Duodenal mucosa (tissue), 2 donors: ENCODE measurements at regions not wholly inside any gene's neighbourhood (a gene's known extent, or its start where the extent isn't known, plus 50 kb on each side); places are given as distances from the start of the nearest gene placed in this dataset.

Source experiments
- H3K27ac ChIP-seq: one replicate; pipeline ENCODE4 v1.7.0; 2013; ENCODE audit warnings: low read depth, low read length
- H3K27me3 ChIP-seq, 2 donors: one replicate each; pipeline ENCODE4 v1.7.0; 2013; ENCODE audit warnings: low read length in 2 of 2, control low read depth in 1 of 2; ENCODE audit not compliant: insufficient read depth in 2 of 2, control insufficient read depth in 1 of 2
- H3K36me3 ChIP-seq, 2 donors: one replicate each; pipeline ENCODE4 v1.7.0; 2013; ENCODE audit warnings: low read length in 2 of 2, control low read depth in 1 of 2; ENCODE audit not compliant: insufficient read depth in 2 of 2, control insufficient read depth in 1 of 2
- H3K4me1 ChIP-seq, 2 donors: one replicate each; pipeline ENCODE4 v1.7.0; 2013; ENCODE audit warnings: low read length in 2 of 2, control low read depth in 1 of 2; ENCODE audit not compliant: insufficient read depth in 2 of 2, control insufficient read depth in 1 of 2
- H3K4me3 ChIP-seq, 2 donors: one replicate each; pipeline ENCODE4 v1.7.0; 2013; ENCODE audit warnings: low read length in 2 of 2, low read depth in 1 of 2
- H3K9ac ChIP-seq, 2 donors: one replicate each; pipeline ENCODE4 v1.7.0; 2013; ENCODE audit warnings: low read length in 2 of 2, low read depth in 1 of 2
- H3K9me3 ChIP-seq, 2 donors: one replicate each; pipeline ENCODE4 v1.7.0; 2013; ENCODE audit warnings: low read length in 2 of 2, control low read depth in 1 of 2; ENCODE audit not compliant: control insufficient read depth in 1 of 2

- H3K9me3 ChIP-seq = no peaks in the 10 kb centered on the region
- H3K36me3 ChIP-seq = no peaks in the 10 kb centered on the region
- H3K9ac ChIP-seq = no peak overlapping the region
- H3K4me1 ChIP-seq = no peaks in the 10 kb centered on the region
- H3K27me3 ChIP-seq = no peaks in the 10 kb centered on the region
- no peak overlapping the region for H3K4me3 ChIP-seq
- H3K27ac ChIP-seq = no peak overlapping the region
Measured at GRCh38 chr12:24534622-24535021, 414.3 kb downstream of the BCAT1 start.

GRCh38 chr12:24533716-24534352 lies 415.1 kb downstream of the BCAT1 start:
- H3K9me3 ChIP-seq = no peaks in the 10 kb centered on the region
- no peaks in the 10 kb centered on the region for H3K4me1 ChIP-seq
- H3K36me3 ChIP-seq = no peaks in the 10 kb centered on the region
- no peak overlapping the region for H3K27ac ChIP-seq
- no peak overlapping the region for H3K9ac ChIP-seq
- no peaks in the 10 kb centered on the region for H3K27me3 ChIP-seq
- H3K4me3 ChIP-seq = no peak overlapping the region

GRCh38 chr12:24530689-24531088 lies 418.2 kb downstream of the BCAT1 start:
- H3K9me3 ChIP-seq = no peaks in the 10 kb centered on the region
- H3K27me3 ChIP-seq = no peaks in the 10 kb centered on the region
- no peaks in the 10 kb centered on the region for H3K36me3 ChIP-seq
- H3K4me1 ChIP-seq = no peaks in the 10 kb centered on the region
- H3K4me3 ChIP-seq = no peak overlapping the region
- no peak overlapping the region for H3K27ac ChIP-seq
- H3K9ac ChIP-seq = no peak overlapping the region

GRCh38 chr12:24527102-24527501 lies 421.8 kb downstream of the BCAT1 start:
- H3K27me3 ChIP-seq = no peaks in the 10 kb centered on the region
- peaks cover 0 to 10% of the 10 kb centered on the region in 2 donors for H3K9me3 ChIP-seq
- no peak overlapping the region for H3K27ac ChIP-seq
- no peaks in the 10 kb centered on the region for H3K36me3 ChIP-seq
- H3K9ac ChIP-seq = no peak overlapping the region
- H3K4me3 ChIP-seq = no peak overlapping the region
- H3K4me1 ChIP-seq = no peaks in the 10 kb centered on the region

- Histone ChIP-seq H3K27ac (no peak overlapping the region), H3K4me1 (no peaks in the 10 kb centered on the region), H3K4me3 (no peak overlapping the region), H3K9me3 (peaks cover 7 to 22% of the 10 kb centered on the region in 2 donors), H3K9ac (no peak overlapping the region), H3K36me3 (no peaks in the 10 kb centered on the region), H3K27me3 (no peaks in the 10 kb centered on the region)
Measured at GRCh38 chr12:24522736-24523135, 426.2 kb downstream of the BCAT1 start.

- H3K36me3 ChIP-seq = no peaks in the 10 kb centered on the region
- H3K4me1 ChIP-seq = no peaks in the 10 kb centered on the region
- no peak overlapping the region for H3K27ac ChIP-seq
- no peaks in the 10 kb centered on the region for H3K27me3 ChIP-seq
- H3K9ac ChIP-seq = no peak overlapping the region
- H3K9me3 ChIP-seq = peaks cover 7 to 22% of the 10 kb centered on the region in 2 donors
- H3K4me3 ChIP-seq = no peak overlapping the region
Measured at GRCh38 chr12:24519759-24520158, 429.1 kb downstream of the BCAT1 start.

- no peak overlapping the region for H3K4me3 ChIP-seq
- no peak overlapping the region for H3K27ac ChIP-seq
- H3K9ac ChIP-seq = no peak overlapping the region
- no peaks in the 10 kb centered on the region for H3K4me1 ChIP-seq
- no peaks in the 10 kb centered on the region for H3K36me3 ChIP-seq
- H3K27me3 ChIP-seq = no peaks in the 10 kb centered on the region
- peaks cover 7 to 12% of the 10 kb centered on the region in 2 donors for H3K9me3 ChIP-seq
Measured at GRCh38 chr12:24517000-24517399, 431.9 kb downstream of the BCAT1 start.

GRCh38 chr12:24510581-24511125 lies 438.2 kb downstream of the BCAT1 start:
- no peaks in the 10 kb centered on the region for H3K36me3 ChIP-seq
- H3K9me3 ChIP-seq = peaks cover 0 to 4% of the 10 kb centered on the region in 2 donors
- no peaks in the 10 kb centered on the region for H3K27me3 ChIP-seq
- H3K27ac ChIP-seq = no peak overlapping the region
- no peaks in the 10 kb centered on the region for H3K4me1 ChIP-seq
- H3K4me3 ChIP-seq = no peak overlapping the region
- no peak overlapping the region for H3K9ac ChIP-seq

GRCh38 chr12:24507827-24508226 lies 441.1 kb downstream of the BCAT1 start:
- Histone ChIP-seq H3K27ac (no peak overlapping the region), H3K36me3 (no peaks in the 10 kb centered on the region), H3K27me3 (no peaks in the 10 kb centered on the region), H3K9me3 (peaks cover 0 to 10% of the 10 kb centered on the region in 2 donors), H3K4me1 (no peaks in the 10 kb centered on the region), H3K4me3 (no peak overlapping the region), H3K9ac (no peak overlapping the region)

- Histone ChIP-seq H3K9me3 (peaks cover 0 to 10% of the 10 kb centered on the region in 2 donors), H3K36me3 (no peaks in the 10 kb centered on the region), H3K4me1 (no peaks in the 10 kb centered on the region), H3K27ac (no peak overlapping the region), H3K4me3 (no peak overlapping the region), H3K27me3 (no peaks in the 10 kb centered on the region), H3K9ac (no peak overlapping the region)
Measured at GRCh38 chr12:24505366-24506015, 443.4 kb downstream of the BCAT1 start.
